ENCODE measurements at regions not wholly inside any gene's neighbourhood (a gene's known extent, or its start where the extent isn't known, plus 50 kb on each side); places are given as distances from the start of the nearest gene placed in this dataset.

- TF ChIP-seq CTCF (IDR thresholded peaks at IDR 0.05) = no peak
- no peak for TF ChIP-seq POLR2A (IDR thresholded peaks at IDR 0.05)
Measured at GRCh38 chr6:27544612-27545260, 71.8 kb upstream of the ZNF184 start.

Data from adrenal gland (tissue), 5 donors.